Left renal cortex interstitium (tissue), 4 donors: ENCODE measurements at regions not wholly inside any gene's neighbourhood (a gene's known extent, or its start where the extent isn't known, plus 50 kb on each side); places are given as distances from the start of the nearest gene placed in this dataset.
"Not testable (repeated sequence)": the region's sequence is repeated elsewhere in the genome, so short reads cannot be mapped to it uniquely, and the experiment has no call there.

ENCODE experiments used
- DNase-seq, 4 donors: peaks; one replicate each; pipeline ENCODE4 v3.0.0-alpha.2; 2013; ENCODE audit warnings: low read depth in 4 of 4, low spot score in 2 of 4, missing footprints in 1 of 4

- DNase-seq, result no peak
These were observed 471.2 kb upstream of the ATXN7L3B start for GRCh38 chr12:74066476-74066875.

- DNase-seq, result no peak
These were observed 466.5 kb upstream of the ATXN7L3B start for GRCh38 chr12:74071182-74071581.

DNA sequence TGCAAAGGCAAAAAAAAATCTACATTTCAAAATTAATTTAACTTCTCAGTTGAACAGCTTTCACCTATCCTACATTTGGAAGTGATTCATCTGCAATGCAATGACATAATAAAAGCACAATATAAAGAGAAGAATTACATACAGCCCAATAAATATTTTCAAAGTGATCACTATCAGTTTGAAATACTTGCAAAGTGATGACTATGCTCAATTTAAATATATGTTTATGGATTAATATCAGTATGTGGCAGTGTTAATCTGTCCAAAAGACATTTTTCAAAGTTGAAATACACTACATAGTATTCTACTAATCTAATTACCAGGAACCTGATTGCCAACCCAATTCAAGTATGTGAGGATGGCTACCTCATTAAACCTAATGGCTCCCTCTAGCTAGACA is 460.7 kb upstream of the ATXN7L3B start:
- no peak for DNase-seq

GRCh38 chr12:74105434-74105833 is 432.2 kb upstream of the ATXN7L3B start:
- DNase-seq, result no peak

DNA sequence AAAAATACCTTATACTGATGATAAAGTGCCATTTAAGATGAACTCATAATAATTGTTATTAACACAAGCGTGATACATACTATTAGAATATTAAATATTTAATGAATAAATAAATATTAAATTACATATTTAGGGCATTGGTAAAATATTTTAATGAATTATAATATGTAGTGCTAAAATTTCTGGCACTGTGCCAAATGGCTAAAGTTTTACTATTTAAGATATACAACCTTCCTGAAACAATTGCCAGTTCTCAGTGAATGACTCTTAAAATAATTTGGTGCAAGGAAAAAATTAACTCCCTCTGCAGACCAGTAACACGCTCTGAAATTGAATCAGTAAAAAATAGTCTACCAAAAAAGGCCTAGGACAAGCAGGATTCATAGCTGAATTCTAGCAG is 428.9 kb upstream of the ATXN7L3B start:
- no peak for DNase-seq

GRCh38 chr12:74111688-74112360 is 425.8 kb upstream of the ATXN7L3B start:
- DNase-seq, result peak in 3 of 4 donors; percentile 3 to 5 (median 3)

- DNase-seq, result no peak
These were observed 417.7 kb upstream of the ATXN7L3B start for GRCh38 chr12:74119811-74120362.

- DNase-seq, result no peak
These were observed 417.0 kb upstream of the ATXN7L3B start for GRCh38 chr12:74120644-74121043.

DNA sequence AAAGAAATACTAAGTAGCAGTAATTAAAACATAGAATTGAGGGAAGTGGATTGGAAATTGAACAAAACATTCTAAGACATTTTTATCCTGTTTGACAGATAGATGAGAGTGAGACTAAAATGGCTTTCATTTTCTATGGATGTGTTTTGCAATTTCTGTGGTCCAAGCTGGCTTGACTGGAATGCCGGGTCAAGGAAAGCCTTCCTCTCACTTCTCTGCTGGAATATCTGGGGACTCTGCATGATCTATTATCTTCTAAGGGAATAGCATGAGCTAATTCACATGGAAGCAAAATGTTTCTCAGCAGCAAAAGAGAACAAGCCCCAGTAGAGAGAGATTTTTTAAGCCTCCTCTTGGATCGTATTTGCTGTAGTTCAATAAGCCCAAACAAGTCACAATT is 407.9 kb upstream of the ATXN7L3B start:
- DNase-seq, result no peak

- no peak for DNase-seq
These were observed 393.2 kb upstream of the ATXN7L3B start for GRCh38 chr12:74144396-74144795.

DNA sequence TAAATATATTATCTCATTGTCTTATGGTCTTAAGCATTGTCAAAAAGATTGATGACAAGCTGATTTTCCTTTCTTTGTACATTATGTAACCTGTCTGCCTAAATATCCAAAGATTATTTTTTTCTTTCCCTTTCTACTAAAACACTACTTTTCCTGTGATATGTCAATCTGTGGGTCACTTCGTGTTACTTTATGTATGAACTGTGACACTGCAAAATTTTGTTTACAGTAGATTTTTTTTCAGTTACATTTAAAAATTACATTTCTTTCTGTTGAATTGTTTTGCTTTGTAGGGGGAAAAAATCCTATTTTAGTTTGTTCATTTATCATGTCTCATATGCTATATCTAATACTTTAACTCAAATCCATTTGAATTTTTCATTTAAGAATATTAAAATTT is 392.3 kb upstream of the ATXN7L3B start:
- no peak for DNase-seq

GRCh38 chr12:74148849-74149248 is 388.8 kb upstream of the ATXN7L3B start:
- DNase-seq, result no peak

- no peak for DNase-seq
These were observed 385.3 kb upstream of the ATXN7L3B start for GRCh38 chr12:74152370-74152769.

DNA sequence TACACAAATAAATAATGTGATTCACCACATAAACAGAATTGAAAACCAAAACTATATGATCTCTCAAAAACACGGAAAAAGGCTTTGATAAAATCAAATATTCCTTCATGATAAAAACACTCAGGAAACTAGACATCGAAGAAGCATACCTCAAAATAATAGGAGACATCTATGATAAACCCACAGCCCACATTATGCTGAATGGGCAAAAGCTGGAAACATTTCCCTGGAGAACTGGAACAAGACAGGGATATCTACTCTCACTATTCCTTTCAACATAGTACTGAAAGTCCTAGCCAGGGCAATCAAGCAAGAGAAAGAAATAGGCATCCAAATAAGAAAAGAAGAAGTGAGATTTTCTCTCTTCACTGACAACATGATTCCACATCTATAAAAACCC is 371.5 kb upstream of the ATXN7L3B start:
- DNase-seq, result no peak

DNA sequence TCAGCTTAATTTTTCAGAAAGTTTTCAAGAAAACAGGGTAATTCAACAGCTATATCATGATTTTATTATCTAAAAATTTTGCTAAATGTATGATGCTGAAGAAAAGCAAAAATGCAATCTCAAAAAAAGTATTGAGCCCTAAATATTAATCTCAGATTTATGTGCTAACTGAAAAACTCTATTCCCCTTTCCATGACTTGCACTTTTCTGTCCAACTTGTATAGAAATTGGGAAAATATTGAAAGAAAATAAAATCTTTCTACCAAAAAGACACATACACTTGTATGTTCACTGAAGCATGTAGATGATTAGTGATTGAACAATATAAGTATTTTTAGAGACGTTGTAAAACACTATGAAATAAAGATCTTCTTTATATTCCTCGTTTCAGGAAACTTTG is 368.0 kb upstream of the ATXN7L3B start:
- no peak for DNase-seq

- no peak for DNase-seq
These were observed 366.8 kb upstream of the ATXN7L3B start for GRCh38 chr12:74170645-74171477.

GRCh38 chr12:74171478-74171909 is 366.1 kb upstream of the ATXN7L3B start:
- DNase-seq, result no peak

DNA sequence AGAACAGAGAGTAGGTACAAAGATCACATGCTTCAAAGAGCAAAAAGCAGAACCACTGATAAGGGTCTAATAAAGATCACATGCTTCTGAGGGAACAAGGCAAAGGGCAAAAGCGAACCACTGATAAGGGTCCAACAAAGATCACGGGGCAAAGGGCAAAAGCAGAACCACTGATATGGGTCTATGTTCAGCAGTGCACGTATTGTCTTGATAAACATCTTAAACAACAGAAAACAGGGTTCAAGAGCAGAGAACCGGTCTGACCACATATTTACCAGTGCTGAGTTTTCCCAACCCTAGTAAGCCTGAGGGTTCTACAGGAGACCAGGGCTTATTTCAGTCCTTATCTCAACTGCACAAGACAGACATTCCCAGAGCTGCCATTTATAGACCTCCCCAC is 362.7 kb upstream of the ATXN7L3B start:
- not testable (repeated sequence) for DNase-seq

GRCh38 chr12:74185360-74185759 is 352.3 kb upstream of the ATXN7L3B start:
- no peak for DNase-seq

GRCh38 chr12:74193191-74193590 is 344.4 kb upstream of the ATXN7L3B start:
- no peak for DNase-seq

DNA sequence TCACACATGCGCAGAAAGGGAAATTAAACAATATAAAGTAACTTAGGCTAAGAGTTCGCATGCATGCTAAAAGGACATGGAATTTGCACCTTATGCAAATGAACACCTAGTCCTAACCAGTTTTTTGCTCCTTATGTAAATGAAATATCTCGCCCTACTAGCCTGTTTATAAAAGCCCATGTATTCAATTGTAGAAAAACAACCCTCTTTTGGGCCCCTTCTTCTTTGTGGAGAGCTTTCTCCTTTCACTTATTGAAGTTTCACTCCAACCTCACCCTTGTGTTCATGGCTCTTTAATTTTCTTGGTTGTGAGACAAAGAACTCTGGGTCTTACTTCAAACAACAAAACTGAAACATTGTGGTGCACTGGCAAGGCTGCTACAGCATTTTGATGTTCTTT is 333.4 kb upstream of the ATXN7L3B start:
- no peak for DNase-seq
